Glutamatergic neuron (in vitro differentiated cells): ENCODE measurements at regions not wholly inside any gene's neighbourhood (a gene's known extent, or its start where the extent isn't known, plus 50 kb on each side); places are given as distances from the start of the nearest gene placed in this dataset.

Experiments used
- DNase-seq: peaks from one replicate; pipeline ENCODE4 v3.0.0; 2022
- H3K27ac Mint-ChIP-seq: one replicate; pipeline ENCODE4 v1.8.0; 2020; ENCODE audit warnings: mild to moderate bottlenecking, mixed read lengths, inconsistent platforms; ENCODE audit not compliant: unreplicated experiment
- H3K27me3 Mint-ChIP-seq: one replicate; pipeline ENCODE4 v1.8.0; 2020; ENCODE audit warnings: mild to moderate bottlenecking, moderate library complexity, mixed read lengths, inconsistent platforms; ENCODE audit not compliant: unreplicated experiment
- H3K36me3 Mint-ChIP-seq: one replicate; pipeline ENCODE4 v1.8.0; 2020; ENCODE audit warnings: mild to moderate bottlenecking, mixed read lengths, inconsistent platforms; ENCODE audit not compliant: unreplicated experiment
- H3K4me1 Mint-ChIP-seq: one replicate; pipeline ENCODE4 v1.8.0; 2020; ENCODE audit warnings: mild to moderate bottlenecking, low read depth, mixed read lengths, inconsistent platforms; ENCODE audit not compliant: unreplicated experiment
- H3K4me3 Mint-ChIP-seq: one replicate; pipeline ENCODE4 v1.8.0; 2020; ENCODE audit warnings: mild to moderate bottlenecking, mixed read lengths, inconsistent platforms; ENCODE audit not compliant: unreplicated experiment
- H3K9me3 Mint-ChIP-seq: one replicate; pipeline ENCODE4 v1.8.0; 2020; ENCODE audit warnings: mild to moderate bottlenecking, moderate library complexity, mixed read lengths, inconsistent platforms; ENCODE audit not compliant: unreplicated experiment
- TF ChIP-seq, protein P1 (sequence below): fragments of 200-600 bp; sonication (generic); IDR thresholded peaks from one replicate; pipeline ENCODE4 v1.5.0; 2021; ENCODE audit not compliant: partially characterized antibody, unreplicated experiment

DNA sequence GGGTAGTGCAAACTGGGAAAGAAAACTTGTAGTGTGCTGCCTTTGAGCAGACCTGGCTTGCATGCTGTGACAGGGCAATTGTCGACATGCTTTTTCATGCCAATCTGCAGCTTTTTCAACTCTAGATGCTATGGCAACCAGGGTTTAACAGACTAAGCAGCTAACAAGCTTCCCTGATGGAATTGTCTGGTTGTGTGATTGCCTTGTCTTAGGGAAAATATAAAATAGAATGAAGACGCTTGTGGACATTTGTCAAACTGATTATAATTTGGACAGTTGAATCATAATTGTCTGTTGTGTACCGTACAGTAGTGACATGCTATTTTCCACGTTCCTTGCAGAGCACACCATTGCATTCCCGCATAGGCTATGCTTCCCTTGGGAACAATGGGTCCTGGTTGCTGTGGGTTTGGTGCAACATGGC lies 113.0 kb downstream of the FOXG1 start:
- H3K4me1 Mint-ChIP-seq = peaks cover 5% of the 10 kb centered on the region
- H3K36me3 Mint-ChIP-seq = no peaks in the 10 kb centered on the region
- H3K27ac Mint-ChIP-seq = no peak overlapping the region
- no peaks in the 10 kb centered on the region for H3K9me3 Mint-ChIP-seq
- no peaks in the 10 kb centered on the region for H3K27me3 Mint-ChIP-seq
- DNase-seq = no peak
- no peak overlapping the region for H3K4me3 Mint-ChIP-seq
- TF ChIP-seq, protein P1, sequence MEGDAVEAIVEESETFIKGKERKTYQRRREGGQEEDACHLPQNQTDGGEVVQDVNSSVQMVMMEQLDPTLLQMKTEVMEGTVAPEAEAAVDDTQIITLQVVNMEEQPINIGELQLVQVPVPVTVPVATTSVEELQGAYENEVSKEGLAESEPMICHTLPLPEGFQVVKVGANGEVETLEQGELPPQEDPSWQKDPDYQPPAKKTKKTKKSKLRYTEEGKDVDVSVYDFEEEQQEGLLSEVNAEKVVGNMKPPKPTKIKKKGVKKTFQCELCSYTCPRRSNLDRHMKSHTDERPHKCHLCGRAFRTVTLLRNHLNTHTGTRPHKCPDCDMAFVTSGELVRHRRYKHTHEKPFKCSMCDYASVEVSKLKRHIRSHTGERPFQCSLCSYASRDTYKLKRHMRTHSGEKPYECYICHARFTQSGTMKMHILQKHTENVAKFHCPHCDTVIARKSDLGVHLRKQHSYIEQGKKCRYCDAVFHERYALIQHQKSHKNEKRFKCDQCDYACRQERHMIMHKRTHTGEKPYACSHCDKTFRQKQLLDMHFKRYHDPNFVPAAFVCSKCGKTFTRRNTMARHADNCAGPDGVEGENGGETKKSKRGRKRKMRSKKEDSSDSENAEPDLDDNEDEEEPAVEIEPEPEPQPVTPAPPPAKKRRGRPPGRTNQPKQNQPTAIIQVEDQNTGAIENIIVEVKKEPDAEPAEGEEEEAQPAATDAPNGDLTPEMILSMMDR = no peak

DNA sequence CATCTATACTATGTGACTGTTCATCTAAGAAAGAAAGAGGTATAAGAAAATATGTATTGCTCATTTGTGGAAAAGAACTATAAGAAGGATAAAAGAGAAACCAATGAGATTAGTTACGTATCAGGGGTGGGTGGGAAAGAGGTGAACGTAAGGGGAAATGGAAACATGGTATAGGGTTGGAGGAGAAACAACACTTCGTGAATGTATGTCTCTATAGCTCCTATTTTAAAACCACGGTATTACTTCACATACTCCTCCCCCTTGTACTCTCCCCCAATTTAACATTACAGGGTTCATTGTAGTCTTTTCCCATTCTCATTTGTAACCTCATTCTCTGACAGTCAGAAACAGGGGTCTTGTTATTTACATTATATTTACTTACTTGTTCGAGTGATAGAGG lies 120.4 kb downstream of the FOXG1 start:
- Mint-ChIP-seq H3K36me3 (no peaks in the 10 kb centered on the region), H3K4me1 (no peaks in the 10 kb centered on the region), H3K4me3 (no peak overlapping the region), H3K9me3 (peaks cover 1% of the 10 kb centered on the region), H3K27ac (no peak overlapping the region), H3K27me3 (no peaks in the 10 kb centered on the region)
- no peak for DNase-seq
- TF ChIP-seq, protein P1 = no peak

DNA sequence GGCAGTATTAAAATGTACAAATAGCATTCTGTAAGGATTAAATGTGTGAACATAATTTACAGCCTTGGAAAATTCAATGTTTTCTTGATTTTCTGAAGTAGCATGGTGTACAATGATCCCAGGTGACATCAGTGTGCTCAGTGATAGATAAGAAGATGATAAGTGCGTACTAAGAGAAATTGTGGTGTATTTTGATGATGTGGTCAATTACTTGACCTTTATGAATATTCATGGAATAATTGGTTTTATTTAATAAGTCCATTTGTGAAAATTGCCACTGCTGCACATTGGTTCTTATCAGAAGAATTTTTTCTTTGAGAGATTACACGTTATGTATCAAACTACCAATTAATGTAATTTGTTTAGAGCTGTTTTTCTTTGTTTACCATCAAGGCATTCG lies 128.8 kb downstream of the FOXG1 start:
- DNase-seq = no peak
- TF ChIP-seq, protein P1 = no peak
- H3K36me3 Mint-ChIP-seq = no peaks in the 10 kb centered on the region
- no peak overlapping the region for H3K27ac Mint-ChIP-seq
- H3K27me3 Mint-ChIP-seq = no peaks in the 10 kb centered on the region
- H3K9me3 Mint-ChIP-seq = no peaks in the 10 kb centered on the region
- no peak overlapping the region for H3K4me3 Mint-ChIP-seq
- H3K4me1 Mint-ChIP-seq = no peaks in the 10 kb centered on the region

DNA sequence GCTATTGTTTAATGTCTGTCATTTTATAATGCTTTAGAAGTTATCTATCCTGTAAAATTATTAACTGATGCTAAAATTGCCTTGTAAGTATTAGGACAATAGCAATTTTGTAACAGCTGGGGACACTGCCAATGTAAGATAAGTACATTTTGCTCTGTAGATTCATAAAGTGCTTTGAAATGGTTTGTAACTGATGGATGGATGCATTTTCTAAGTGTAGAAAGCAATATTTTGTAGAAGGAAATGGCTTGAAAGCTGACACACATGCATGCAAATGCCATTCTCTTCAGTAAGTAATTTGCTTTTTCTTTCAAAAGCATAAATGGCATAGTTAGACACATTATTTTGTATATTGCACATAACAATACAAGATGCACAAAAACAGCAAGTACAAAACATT lies 129.8 kb downstream of the FOXG1 start:
- TF ChIP-seq, protein P1 = no peak
- Mint-ChIP-seq H3K27ac (no peak overlapping the region), H3K36me3 (no peaks in the 10 kb centered on the region), H3K9me3 (no peaks in the 10 kb centered on the region), H3K27me3 (no peaks in the 10 kb centered on the region), H3K4me3 (no peak overlapping the region), H3K4me1 (no peaks in the 10 kb centered on the region)
- no peak for DNase-seq

DNA sequence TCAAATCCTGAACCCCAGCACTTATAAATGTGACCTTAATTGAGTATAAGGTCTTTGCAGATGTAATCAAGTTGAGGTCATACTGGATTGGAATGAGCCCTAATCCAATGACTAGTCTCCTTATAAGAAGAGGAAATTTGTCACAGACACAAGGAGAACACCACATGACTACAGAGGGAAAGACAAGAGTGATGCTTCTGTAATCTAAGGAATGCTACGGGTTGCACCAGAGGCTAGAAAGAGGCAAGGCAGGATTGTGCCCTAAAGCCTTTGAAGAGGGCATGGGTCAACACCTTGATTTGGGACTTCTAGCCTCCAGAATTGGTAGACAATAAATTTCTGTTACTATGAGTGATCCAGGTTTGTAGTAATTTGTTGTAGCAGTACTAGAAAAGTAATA lies 135.0 kb downstream of the FOXG1 start:
- Mint-ChIP-seq H3K9me3 (no peaks in the 10 kb centered on the region), H3K4me3 (no peak overlapping the region), H3K27ac (no peak overlapping the region), H3K27me3 (no peaks in the 10 kb centered on the region), H3K4me1 (no peaks in the 10 kb centered on the region), H3K36me3 (no peaks in the 10 kb centered on the region)
- DNase-seq = no peak
- TF ChIP-seq, protein P1 = no peak
